ENCODE measurements at regions not wholly inside any gene's neighbourhood (a gene's known extent, or its start where the extent isn't known, plus 50 kb on each side); places are given as distances from the start of the nearest gene placed in this dataset.
"Not testable (repeated sequence)": the region's sequence is repeated elsewhere in the genome, so short reads cannot be mapped to it uniquely, and the experiment has no call there.

GRCh38 chr21:27565364-27565763 lies 598.5 kb upstream of the ADAMTS5 start:
- DNase-seq (ENCODE audit: low spot score): no peak

DNA sequence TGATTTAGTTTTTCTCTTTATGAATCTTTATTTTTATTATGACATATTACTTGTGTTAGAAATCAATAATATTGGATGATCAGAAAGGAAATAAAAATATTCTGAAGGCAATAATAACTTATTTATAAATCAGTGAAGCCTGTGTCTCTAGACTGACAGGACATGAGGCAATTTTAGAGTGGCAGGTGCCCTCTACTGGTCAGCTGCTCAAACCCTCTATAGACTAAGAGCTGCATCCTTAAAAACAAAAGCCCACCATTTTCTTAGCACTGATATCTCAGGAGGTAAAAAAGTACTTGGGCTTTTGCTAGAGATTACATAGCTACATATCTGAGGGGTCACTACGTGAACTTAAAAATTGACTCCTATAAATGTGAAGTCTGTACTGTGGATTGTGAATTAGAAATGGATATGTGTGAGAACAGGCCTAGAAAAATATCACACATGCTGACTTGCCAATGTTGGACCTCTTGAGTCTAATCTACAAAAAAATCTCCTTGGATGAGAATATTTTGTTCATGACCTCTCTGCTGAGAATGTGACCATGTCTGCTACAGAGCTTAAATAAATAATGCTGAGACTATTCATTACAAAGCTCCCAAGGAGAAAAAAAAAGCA lies 597.9 kb upstream of the ADAMTS5 start:
- DNase-seq (ENCODE audit: low spot score): peak; percentile 74

DNA sequence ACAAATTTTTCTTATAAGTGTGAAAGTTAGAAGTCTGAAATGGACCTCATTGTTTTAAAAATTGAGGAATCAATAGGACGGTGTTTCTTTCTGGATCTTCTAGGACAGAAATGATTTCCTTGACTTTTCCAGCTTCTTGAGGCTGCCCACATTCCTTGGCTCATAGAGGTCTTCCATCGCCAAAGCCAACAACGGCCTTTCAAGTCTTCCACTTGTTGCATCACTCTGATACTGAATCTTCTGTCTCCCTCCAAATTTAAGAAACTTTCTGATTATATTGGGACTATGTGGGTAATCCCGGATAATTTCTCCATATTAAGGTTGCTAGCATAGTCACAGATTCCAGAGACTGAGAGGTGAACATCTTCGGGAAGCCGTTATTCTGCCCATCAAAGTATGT lies 595.4 kb upstream of the ADAMTS5 start:
- DNase-seq (ENCODE audit: low spot score): no peak

DNA sequence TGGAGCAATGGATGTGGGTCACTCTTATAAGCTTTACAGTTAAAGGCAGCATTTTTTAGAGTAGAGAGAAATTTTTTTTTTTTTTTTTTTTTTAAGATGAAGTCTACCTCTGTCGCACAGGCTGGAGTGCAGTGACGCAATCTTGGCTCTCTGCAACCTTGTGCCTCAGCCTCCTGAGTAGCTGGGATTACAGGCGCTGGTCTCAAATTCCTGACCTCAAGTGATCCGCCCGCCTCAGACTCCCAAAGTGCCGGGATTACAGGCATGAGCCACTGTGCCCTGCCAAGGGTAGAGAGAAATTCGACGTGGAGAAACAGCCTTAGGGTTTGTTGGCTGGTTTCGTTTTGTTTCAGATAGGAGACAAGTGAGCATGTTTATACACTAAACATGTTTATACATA lies 594.2 kb upstream of the ADAMTS5 start:
- no peak for DNase-seq (ENCODE audit: low spot score)

DNA sequence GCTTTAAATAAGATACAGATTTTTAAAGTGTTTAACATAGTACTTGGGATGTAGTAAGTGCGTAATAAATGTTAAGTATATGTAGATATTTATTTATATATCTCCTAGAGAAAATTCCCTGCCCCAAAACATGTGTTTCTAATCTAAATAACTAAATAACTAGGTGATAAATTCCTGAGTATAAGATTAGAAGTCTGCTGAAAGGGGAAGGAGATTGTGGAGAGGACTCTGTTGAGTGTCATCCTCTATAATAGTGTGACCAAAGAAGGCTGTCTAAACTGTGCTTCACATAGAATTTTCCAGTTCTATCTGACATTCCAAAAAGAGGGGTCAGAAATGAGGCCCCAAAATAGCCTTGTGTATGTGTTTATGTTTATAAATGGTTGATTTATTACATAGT lies 590.5 kb upstream of the ADAMTS5 start:
- no peak for DNase-seq (ENCODE audit: low spot score)

GRCh38 chr21:27555996-27556395 lies 589.1 kb upstream of the ADAMTS5 start:
- no peak for DNase-seq (ENCODE audit: low spot score)

DNA sequence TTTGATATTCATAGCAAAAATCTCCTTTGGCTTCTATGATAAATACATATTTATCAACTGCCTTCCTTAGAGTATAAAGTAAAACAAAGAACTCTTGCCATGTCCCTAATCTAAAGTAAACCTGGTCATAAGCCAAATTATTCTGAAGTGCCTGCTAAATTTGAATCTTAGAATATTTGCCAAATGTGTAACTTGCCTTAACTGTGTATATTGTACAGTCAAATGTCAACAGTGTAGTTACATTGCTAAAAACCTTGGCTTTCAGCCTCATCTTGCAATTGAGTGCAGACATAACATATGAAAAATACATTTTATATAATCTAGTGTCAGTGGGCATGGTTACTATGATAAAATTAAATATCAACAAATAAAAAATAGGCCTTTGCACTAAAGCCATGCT lies 583.4 kb upstream of the ADAMTS5 start:
- no peak for DNase-seq (ENCODE audit: low spot score)

GRCh38 chr21:27548486-27548885 lies 581.6 kb upstream of the ADAMTS5 start:
- DNase-seq (ENCODE audit: low spot score): no peak

DNA sequence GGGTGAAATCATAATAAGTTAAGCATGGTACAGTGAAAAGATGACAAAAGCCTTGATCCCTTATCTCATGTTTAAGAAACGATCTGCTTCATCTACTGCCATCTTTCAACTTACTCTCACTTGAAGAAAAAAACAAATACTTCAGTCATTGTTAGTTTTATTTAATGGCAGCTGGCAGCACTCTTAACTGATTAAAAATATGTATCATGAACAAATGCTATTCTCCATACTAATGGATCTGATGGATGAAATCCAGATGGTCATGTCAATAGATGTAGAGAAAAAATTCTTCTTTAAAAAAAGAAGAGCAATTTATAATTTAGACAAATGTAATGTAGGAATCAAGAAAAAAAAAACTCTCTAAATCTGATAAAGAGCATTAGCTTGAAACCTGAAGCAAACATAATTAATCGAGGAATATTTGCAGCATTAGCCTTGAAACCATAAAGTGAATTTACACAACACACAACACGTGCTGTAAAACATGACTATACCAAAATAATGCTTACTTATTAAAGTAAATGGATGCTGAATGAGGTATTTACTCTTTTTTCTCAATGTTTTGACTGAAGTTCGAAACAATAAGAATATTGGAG lies 579.0 kb upstream of the ADAMTS5 start:
- DNase-seq (ENCODE audit: low spot score): no peak

DNA sequence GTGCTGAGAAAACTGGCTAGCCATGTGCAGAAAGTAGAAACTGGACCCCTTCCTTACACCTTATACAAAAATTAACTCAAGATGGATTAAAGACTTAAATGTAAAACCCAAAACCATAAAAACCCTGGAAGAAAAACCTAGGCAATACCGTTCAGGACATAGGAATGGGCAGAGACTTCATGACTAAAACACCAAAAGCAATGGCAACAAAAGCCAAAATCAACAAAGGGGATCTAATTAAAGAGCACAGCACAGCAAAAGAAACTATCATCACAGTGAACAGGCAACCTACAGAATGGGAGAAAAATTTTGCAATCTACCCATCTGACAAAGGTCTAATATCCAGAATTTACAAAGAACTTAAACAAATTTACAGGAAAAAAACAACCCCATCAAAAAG lies 575.2 kb upstream of the ADAMTS5 start:
- not testable (repeated sequence) for DNase-seq (ENCODE audit: low spot score)

DNA sequence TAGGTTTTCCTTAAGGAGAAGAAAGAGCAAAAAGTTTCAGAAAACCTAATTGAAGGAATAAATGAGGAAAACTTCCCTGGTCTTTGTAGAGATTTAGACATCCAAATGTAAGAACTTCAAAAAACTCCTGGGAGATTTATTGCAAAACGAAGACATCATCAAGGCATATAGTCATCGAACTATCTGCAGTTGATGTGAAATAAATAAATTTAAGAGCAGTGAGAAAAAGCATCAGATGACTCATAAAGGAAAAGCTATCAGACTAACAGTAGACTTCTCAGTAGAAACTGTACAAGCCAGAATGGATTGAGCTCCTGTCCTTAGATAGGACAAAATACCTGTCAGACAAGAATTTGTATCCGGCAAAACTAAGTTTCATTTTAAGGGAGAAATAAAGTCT lies 569.4 kb upstream of the ADAMTS5 start:
- no peak for DNase-seq (ENCODE audit: low spot score)

- no peak for DNase-seq (ENCODE audit: low spot score)
These were observed 568.3 kb upstream of the ADAMTS5 start for GRCh38 chr21:27535188-27535587.

DNA sequence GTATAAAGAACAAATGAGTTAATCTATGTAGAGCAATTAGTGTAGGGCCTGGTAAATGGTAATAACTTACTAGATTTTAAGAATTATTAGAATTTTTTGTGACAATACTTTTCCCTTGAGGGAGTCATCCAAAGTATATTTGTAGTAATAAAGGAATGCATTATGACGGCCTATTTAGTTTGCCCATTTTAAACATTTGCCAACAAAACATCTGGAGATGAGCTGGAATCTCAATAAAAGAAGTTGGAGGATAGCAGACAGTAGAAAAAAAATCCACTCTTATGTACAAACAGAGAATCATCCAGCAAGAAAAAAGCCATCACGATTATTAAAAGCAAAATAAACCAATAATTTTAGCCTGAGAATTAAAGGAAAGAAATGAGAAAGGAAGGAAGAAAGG lies 567.3 kb upstream of the ADAMTS5 start:
- DNase-seq (ENCODE audit: low spot score): no peak

DNA sequence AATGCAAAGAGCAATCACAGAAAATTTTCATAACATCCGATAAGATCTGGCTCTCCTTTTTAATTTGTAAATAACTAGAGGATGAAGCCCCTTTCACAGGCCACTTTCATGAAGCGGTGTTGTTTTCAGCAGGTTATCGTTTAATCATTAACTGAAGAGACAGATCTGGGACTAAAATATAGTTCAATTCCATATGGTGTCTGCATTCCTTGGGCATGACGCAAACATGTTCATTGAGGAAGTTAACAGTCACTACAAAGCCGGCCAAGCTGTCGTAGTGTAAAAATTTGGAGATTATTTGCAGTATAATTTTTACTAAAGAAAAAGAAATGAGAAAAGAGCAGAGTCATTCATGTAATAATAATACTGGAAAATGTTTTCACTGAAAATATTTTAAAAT lies 565.2 kb upstream of the ADAMTS5 start:
- DNase-seq (ENCODE audit: low spot score): peak; percentile 80

- no peak for DNase-seq (ENCODE audit: low spot score)
These were observed 561.8 kb upstream of the ADAMTS5 start for GRCh38 chr21:27528697-27529096.

DNA sequence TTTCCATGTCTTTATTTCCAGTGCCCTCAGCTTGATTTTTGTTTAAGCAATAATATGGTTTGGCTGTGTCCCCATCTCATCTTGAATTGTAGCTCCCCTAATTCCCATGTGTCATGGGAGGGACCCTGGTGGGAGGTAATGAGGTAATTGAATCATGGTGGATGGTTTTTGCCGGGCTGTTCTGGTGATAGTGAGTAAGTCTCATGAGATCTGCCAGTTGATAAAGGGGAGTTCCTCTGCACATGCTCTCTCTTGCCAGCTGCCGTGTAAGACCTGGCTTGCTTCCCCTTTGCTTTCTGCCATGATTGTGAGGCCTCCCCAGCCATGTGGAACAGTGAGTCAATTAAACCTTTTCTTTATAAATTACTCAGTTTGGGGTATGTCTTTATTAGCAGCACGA lies 559.6 kb upstream of the ADAMTS5 start:
- DNase-seq (ENCODE audit: low spot score): peak; percentile 25

- no peak for DNase-seq (ENCODE audit: low spot score)
These were observed 558.9 kb upstream of the ADAMTS5 start for GRCh38 chr21:27525780-27526179.

DNA sequence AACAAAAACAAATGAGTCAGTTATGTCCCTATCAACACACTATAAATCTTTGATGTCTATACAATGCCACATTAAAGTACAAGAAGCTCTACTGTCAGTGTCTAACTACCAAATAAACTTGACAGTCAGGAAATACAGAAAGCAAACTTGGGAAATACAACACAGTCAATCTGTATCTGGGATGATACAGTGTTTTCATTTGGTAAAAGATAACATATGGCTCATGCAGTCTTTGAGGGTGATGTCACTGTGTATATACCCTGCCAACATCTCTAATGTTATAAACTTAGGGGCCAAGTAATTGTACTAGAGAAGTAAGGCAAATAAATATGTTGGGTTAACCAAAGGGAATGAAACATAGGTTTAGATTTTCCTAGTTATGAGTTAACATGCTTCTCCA lies 552.5 kb upstream of the ADAMTS5 start:
- peak; percentile 40 for DNase-seq (ENCODE audit: low spot score)

DNA sequence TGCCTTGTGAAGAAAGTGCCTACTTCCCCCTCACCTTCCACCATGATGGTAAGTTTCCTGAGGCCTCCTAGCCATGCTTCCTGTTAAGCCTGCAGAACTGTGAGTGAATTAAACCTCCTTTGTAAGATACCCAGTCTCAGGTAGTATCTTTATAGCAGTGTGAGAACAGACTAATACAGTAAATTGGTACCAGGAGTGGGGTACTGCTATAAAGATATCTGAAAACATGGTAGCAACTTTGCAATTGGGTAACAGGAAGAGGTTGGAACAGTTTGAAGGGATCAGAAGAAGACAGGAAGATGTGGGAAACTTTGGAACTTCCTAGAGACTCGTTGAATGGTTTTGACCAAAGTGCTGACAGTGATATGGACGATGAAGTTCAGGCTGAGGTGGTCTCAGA lies 550.3 kb upstream of the ADAMTS5 start:
- not testable (repeated sequence) for DNase-seq (ENCODE audit: low spot score)

DNA sequence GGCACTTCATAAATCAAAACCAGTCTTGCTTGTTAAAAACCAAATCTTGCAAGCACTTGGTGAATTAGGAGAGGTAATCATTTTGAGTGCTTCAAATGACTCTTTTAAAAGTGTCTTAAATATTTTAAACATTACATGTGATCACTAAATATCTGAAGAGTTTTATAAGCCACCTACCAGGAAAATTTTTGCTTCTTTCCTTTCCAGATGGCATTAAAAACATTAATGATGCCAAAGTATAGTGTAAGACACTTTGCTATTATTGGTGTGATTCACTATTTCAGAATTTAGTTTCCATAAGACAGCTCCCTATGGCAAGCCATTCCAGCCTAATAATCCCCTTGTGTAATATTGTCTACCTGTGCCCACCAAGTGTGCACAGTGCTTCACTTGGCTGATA lies 548.8 kb upstream of the ADAMTS5 start:
- DNase-seq (ENCODE audit: low spot score): no peak

- DNase-seq (ENCODE audit: low spot score): peak; percentile 20
These were observed 546.9 kb upstream of the ADAMTS5 start for GRCh38 chr21:27513825-27514224.

DNA sequence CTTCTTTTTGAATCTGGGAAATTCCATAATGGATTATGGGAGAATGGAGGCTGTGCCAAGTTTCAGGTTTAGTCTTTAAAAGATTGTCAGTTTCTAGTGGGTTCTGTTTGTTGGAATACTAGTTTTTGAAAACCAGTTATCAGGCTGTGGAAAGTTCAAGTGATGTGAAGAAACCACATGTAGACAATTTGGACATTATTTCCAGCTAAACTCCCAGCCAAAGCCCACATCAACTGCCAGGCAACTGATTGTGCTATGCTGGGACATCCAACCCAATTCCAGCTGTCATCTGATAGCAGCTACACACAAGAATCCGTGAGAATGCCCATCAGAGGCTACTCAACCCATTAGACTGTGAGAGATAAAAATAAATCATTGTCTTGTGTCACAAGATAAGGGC lies 546.1 kb upstream of the ADAMTS5 start:
- no peak for DNase-seq (ENCODE audit: low spot score)

GRCh38 chr21:27511233-27511632 lies 544.3 kb upstream of the ADAMTS5 start:
- DNase-seq (ENCODE audit: low spot score): no peak

GRCh38 chr21:27507695-27508094 lies 540.8 kb upstream of the ADAMTS5 start:
- DNase-seq (ENCODE audit: low spot score): no peak
